ENCODE measurements at regions not wholly inside any gene's neighbourhood (a gene's known extent, or its start where the extent isn't known, plus 50 kb on each side); places are given as distances from the start of the nearest gene placed in this dataset.
"Not testable (repeated sequence)": the region's sequence is repeated elsewhere in the genome, so short reads cannot be mapped to it uniquely, and the experiment has no call there.

DNA sequence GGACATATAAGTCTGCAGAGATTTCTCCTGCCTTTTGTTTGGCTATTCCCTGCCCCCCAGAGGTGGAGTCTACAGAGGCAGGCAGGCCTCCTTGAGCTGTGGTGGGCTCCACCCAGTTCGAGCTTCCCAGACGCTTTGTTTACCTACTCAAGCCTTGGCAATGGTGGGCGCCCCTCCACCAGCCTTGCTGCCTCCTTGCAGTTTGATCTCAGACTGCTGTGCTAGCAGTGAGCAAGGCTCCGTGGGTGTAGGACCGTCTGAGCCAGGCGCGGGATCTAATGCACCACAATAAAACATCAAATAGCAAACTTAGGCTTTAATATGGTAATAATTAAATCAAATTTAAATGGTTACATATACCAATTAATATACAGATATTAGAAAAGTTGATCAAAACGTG, 525.4 kb downstream of the RERGL start:
- not testable (repeated sequence) for FAIRE-seq; DNase-seq (ENCODE audit: low spot score in 2 of 2)

DNA sequence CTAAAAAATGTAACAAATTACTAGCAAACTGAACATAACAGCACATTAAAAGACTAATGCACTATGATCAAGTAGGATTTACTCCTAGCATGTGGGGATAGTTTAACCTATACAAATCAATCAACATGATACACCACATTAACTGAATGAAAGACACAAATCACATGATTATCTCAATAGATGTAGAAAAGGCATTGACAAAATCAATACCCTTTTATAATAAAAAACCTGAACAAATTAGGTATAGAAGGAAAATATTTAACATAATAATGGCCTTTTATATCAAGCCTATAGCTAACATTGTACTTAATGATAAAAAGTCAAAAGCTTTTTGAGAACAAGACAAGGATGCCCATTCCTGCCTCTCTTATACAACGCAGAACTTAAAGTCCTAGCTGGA, 540.0 kb downstream of the RERGL start:
- FAIRE-seq, result no peak
- no peak for DNase-seq (ENCODE audit: low spot score in 2 of 2)

DNA sequence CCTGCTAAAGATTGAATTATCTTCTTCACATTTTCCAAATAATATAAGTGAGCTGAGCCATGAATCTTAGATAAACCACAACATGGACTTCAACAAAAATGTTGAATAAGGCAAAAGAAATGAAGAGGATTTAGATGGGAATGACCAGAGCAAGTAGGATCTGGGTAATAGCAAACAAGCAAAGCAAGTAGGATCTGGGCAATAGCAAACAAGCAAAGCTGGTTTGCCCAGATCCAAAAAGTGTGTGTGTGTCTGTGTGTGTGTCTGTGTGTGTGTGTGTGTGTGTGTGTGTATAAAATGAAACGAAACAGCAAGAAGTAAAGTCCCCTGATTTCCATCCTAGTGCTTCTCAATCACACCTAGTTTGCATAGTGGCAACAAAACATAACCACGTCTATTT, 549.1 kb downstream of the RERGL start:
- no peak for FAIRE-seq
- no peak for DNase-seq (ENCODE audit: low spot score in 2 of 2)

DNA sequence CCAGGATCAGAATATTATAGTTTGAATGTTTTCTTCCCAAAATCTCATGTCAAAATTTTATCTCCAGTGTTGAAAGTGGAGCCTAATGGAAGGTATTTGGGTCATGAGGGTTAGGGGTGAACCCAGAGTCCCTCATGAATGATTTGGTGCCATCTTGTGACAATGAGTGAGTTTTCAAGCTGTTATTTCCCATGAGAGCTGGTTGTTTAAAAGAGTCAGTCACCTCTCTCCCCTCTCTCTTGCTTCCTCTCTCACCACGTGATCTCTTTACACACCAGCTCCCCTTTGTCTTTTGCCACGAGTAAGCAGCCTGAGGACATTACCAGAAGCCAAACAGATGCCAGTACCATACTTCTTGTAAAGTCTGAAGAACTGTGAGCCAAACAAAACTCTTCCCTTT, 561.6 kb downstream of the RERGL start:
- no peak for DNase-seq (ENCODE audit: low spot score in 2 of 2)
- FAIRE-seq, result no peak

DNA sequence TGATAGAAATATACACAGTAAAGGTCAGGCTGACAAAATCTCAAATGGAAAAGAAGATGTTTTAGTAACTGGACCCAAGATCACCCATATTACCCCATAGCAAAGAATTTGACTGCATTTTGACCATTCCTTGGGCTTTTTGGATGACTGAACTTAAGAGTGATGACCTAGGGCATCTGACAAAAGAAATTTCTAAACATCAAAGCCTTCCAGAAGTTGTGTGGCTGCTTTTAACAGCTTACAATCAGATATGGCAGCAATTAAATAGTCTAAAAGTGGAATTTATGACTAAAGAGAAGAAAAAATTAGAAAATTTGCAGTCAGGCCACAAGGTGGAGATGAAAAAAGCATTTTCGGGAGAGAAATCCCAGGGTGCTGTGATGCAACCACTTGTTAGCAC, 563.0 kb downstream of the RERGL start:
- FAIRE-seq (no peak), DNase-seq (ENCODE audit: low spot score in 2 of 2) (no peak)

DNA sequence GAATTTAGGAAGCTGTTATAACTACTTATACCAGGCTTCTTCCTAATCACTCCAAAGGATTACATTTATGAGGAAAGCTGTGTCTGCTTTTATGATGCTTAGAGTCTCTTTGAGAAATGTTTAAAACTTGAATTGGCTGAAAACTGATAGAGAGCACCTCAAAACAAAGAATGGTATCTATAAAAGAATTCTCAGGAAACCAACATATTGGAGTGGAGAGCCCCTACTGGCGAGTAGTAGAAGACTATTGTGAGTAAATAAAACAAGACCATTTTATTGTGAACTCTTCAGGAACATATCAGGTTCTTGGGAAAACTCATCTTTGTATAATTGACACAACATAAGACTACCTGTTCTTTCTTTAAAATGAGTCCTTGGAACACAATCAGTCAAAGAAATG, 578.6 kb downstream of the RERGL start:
- FAIRE-seq (no peak), DNase-seq (ENCODE audit: low spot score in 2 of 2) (no peak)

DNA sequence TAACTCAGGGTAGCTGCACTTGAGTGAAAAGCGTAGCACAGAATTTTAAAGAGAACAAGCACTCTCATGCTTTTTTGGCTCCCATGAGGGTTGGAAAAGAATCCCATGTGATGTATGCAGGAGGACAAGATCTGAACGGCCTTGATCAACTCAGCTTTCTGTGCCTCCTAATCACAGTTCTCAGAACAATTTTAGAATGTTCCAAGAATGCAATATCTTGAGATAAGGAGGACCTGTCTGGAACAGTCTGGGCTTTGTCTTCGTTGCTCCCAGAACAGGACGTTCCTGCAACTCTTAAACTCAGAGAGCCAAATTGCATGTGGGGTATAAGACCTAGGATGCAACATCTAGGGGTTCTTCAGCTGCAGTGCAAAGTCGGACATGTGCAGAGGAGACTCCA, 582.7 kb downstream of the RERGL start:
- DNase-seq (ENCODE audit: low spot score in 2 of 2), result no peak
- no peak for FAIRE-seq

DNA sequence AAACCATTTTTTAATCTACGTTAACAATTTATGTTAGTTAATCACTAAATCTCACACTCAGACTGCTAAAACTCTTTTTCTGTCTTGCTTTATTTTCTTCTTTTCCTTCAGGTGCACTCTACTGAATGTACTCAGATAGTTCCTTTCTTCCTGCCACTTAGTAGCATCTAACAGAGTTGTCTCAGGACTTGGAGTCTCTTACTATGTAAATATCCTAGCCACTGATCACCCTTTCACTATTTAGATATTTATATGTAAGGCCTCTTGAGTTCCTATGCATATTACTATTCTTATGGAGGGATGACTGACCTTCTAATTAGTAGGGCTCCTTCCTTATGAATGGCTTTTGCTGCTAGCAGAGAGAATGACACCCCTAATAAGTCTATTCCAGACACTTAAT, 586.3 kb downstream of the RERGL start:
- FAIRE-seq, result no peak
- no peak for DNase-seq (ENCODE audit: low spot score in 2 of 2)

DNA sequence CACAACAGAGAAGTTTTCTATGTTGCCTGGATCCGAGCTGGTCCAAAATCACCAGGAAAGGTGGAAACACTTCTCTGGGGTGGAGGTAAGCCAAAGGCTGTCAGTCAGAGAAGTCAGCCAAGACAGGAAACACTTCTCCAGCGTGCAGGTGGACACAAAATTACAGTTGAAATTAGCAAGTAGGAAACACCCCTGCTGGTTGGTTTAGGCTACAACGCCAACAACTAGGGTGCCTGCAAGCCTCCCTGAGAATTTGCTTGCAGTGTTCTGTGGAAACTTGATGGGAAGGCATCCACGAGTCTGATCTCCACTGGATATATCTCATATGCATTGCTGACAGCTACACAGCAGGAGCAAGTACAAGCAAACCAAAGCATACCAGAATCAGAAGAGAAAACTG, 600.5 kb downstream of the RERGL start:
- DNase-seq (ENCODE audit: low spot score in 2 of 2) (no peak), FAIRE-seq (no peak)

DNA sequence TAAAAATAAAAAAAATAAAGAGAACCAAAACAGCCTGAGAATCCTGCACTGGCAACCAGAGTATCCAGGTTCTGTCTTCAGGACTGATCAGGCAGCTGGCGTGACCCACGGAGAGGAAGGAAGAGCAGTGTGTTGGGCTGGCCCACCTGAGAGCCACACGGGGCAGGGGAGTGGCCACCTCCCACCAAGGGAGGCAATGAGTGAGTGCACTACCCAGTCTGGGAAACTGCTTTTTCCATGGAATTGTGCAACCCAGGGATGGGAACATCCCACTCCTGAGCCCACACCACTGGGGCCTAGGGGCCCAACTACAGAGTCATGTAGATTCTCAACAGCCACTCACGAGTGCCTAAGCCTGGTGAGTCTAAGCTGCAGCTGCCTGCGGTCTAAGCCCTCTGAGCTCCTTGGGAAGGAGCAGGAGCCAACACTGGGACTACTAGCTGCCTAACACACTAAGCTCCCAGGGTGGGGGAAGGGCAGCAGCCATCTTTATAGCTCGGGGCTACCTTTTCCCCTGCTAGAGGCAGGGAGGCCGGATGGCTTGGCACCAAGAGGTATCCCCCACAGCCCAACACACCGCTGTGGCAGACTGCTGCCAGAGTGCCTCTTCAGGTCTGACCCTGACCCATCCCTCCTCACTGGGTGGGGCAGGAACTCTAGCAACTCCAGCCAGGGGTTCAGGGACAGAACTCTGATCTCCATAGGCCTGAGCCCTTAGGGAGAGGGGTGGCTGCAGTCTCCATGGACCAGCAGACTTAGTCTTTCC, 610.9 kb downstream of the RERGL start:
- FAIRE-seq (no peak), DNase-seq (ENCODE audit: low spot score in 2 of 2) (no peak)

DNA sequence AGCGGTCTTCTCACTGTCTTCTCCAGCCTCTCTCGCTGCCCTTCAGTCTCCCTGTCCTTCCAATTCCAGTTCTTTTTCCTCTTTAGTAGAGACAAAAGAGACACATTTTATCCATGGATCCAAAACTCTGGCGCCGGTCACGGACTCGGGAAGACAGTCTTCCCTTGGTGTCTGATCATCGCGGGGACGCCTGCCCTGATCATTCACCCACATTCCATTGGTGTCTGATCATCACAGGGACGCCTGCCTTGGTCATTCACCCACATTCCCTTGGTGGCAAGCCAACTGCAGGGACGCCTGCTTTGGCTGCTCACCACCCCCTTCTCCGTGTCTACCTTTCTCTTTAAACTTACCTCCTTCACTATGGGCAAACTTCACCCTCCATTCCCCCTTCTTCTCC, 619.5 kb downstream of the RERGL start:
- DNase-seq (ENCODE audit: low spot score in 2 of 2), result no peak
- no peak for FAIRE-seq

DNA sequence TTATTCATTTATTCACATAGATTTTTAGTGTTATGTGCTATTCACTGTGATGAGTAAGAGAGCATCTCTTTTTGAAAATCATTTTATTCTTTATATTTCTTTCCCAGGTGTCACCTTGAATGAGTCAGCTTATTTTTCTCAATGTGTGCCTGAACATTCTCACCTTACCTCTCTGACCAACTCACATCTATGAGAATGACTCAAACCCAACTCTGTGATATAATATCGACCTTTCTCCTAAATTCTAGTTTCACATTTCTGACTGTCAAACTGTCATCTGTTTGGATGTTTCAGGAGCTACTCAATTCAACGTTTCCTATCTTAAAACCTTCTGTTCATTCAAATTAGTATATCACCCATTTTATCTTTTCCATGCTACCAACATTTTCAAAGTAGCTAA, 630.8 kb downstream of the RERGL start:
- DNase-seq (ENCODE audit: low spot score in 2 of 2) (no peak), FAIRE-seq (no peak)

DNA sequence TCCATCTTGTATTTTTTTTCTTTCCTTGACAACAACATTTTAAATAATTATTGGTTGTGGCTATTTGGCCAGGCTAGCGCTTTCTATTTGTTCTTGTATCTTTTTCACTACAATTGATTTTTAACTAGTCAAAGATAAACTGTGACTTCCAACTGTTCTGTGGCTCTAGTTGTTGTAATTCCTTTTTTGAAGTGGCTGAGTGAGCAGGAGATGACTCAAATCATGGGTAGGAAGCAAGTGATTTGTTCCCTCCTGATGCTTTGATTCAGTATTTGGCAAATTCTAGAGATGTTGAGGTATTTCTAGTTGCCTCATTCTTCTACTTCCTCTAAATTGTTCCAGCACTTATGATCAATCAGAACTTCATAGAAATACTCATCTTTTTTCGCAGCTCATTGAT, 633.5 kb downstream of the RERGL start:
- DNase-seq (ENCODE audit: low spot score in 2 of 2), result no peak
- FAIRE-seq, result no peak

DNA sequence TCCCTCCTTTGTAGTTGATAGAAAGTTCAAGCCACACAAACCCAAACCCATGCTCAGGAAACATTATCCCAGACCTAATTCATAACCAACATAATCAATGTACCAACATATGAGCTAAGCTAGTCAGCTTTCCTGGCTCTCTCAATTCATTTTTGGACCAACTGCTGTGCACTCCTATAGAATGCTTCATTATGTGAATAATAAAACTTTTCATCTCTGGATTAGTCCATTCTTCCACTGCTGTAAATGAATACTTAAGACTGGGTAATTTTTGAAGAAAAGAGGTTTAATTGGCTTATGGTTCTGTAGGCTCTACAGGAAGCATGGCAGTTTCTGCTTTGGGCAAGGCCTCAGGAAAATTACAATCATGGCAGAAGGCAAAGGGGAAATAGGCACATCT, 651.9 kb downstream of the RERGL start:
- no peak for DNase-seq (ENCODE audit: low spot score in 2 of 2)
- no peak for FAIRE-seq

DNA sequence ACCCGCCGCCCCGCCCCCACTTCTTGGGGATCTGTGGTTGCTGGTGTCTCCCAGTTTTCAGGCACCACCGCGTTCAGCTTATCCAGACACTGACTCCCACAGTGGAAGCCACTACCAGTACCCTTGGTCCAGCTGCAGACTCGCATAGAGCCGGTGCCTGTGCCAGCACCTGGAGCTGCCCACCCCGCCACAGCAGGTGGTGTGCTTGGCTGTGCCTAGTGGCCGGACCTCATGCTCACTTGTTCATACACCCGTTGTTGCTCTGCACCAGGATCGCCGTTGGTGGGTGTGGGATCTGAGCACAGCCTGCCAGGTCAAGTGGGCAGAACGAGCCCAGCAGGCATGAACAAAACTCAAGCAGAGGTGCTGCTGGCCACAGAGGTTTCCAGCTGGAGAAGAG, 673.2 kb downstream of the RERGL start:
- FAIRE-seq, result no peak
- DNase-seq (ENCODE audit: low spot score in 2 of 2), result no peak

DNA sequence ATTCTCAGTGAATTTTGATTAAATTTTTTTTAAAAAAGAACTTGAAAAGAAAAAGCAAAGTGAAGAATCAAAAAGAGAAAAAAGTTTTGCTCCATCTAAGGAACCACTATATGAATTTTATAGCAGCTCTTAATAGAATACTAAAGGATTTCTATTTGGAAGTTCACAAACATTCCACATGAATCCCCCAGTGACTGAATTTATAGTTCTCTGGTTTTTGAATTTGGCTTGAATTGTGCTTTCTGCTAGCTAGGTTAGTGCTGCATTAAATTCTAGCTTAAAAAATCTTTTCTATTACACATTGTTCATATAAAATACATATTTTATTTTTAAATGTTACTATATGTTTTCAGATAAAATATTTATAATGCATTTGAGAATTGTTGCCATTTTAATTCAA, 675.4 kb downstream of the RERGL start:
- no peak for DNase-seq (ENCODE audit: low spot score in 2 of 2)
- FAIRE-seq, result no peak

DNA sequence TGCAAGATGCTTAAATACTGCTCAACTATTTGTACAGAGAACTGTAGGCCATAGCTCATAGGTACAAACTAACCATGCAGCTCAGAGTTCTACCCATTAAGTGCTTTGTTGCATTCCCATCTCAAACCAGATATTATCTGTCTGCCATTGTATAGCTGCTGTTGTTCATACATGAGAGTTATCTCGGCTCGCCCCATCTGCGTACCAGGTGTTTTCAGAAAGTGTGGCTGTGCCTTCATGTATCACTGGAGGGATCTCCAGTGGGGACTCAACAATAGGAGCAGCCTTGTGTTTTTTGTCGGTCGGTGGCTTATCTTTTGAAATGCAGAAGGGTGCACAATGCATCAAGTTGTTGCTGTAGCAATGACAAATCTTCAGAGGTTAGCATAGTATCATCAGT, 678.3 kb downstream of the RERGL start:
- DNase-seq (ENCODE audit: low spot score in 2 of 2), result no peak
- no peak for FAIRE-seq

DNA sequence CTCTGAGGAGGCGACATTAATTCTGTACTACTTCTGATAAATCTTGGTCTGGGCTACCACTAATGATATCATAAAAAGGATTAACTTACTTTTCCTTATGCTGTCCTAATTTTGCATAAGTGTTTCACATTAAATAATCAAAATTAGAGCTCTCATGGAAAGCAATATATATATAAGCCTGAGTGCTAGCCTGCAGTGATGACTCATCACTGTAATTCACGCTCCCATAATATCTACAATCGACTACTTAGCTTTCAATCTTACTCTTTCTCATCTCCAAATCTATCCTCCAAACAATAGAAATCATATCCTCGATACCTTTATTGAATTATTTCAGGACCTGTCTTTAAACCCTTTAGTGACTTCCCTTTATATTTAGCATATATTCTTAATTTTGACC, 701.3 kb downstream of the RERGL start:
- no peak for DNase-seq (ENCODE audit: low spot score in 2 of 2)
- FAIRE-seq, result no peak

DNA sequence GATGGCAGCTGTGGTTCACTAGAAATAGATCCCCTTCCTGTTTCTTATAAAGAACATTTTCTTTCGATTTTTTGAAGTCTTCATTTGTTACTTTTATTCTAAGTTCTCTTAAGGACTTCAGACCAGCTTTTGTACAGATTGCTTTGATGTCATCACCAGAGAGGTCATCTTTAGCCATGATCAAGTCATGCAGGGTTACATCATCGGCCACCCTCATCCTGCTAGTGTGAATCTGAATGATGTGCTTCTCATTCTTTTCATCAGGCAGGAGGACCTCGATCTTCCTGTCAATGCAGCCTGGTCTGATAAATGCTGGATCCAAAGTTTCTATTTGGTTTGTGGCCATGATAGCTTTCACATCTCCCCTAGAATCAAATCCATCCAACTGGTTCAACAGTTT, 706.7 kb downstream of the RERGL start:
- DNase-seq (ENCODE audit: low spot score in 2 of 2) (no peak), FAIRE-seq (no peak)

DNA sequence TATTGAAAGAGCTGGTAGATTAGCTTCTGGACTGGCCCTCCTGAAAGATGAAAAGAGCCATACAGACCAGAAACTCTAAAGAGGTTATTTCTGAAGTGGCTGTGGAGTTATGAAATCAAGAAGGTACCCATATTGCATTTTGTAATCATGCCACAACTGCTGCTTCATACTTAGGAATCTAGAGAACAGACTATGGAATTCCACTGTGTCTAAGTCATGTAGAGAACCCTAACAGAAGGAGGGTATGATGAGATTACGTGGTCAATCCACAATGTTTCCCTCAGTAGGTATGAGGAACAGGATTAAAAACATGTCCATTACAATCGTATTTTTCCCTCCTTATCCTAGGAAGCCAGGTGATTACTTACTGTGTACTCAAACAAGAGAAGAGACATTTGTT, 708.8 kb downstream of the RERGL start:
- FAIRE-seq (no peak), DNase-seq (ENCODE audit: low spot score in 2 of 2) (no peak)

DNA sequence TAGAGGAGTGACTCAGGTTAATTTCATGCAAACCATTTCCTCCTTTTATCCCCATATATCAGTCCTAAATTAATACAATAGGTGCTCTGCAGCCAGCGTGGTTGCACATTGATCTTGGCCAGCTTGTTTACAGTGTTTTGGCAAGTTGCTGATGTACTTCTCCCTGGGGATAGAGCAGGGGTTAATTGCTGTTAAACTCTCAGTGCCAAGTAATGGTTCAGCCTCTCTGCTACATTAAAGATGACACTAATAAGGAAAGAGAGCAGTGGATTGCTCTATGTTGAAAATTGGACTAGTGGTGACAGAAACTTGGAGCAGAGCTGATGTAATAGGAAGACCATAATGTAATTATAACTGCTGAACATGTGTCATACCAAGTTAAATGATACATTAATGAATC, 717.5 kb downstream of the RERGL start:
- DNase-seq (ENCODE audit: low spot score in 2 of 2) (no peak), FAIRE-seq (no peak)

DNA sequence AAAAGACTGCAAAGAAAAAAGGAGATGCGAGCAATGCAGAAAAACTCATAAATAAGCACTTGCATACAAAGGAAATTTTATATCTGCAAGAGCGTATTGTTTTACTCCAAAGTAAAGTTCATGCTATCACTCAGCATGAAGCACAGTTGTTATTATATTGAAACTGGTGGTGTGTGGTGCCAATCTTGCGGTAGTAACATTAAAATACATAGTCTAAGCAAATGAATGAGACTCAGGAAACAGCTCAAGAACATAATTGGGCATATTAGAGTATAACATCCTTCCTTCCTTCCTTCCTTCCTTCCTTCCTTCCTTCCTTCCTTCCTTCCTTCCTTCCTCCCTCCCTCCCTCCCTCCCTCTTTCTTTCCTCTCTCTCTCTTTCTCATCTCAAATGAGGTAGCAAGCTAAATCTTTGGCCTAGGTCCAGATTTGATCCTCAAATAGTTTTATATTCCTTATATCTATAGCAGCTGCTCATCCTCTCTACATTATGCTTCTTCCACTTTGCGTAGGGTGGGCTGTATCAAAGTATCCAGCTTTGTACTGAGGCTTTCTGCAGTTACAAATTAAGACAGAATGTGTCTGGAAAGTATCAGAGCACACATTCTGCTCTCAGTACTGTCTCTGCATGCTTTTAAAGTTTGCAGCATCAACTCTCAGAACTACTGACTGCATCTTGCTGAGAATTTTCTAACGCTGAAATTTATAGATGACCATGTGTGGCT, 718.3 kb downstream of the RERGL start:
- no peak for DNase-seq (ENCODE audit: low spot score in 2 of 2)
- no peak for FAIRE-seq
